SKM-1 (cell line): ENCODE measurements at regions not wholly inside any gene's neighbourhood (a gene's known extent, or its start where the extent isn't known, plus 50 kb on each side); places are given as distances from the start of the nearest gene placed in this dataset.

Source experiments
- DNase-seq: peaks from one replicate; lab custom pipeline; 2025; ENCODE audit not compliant: unreplicated experiment; lab: John Stamatoyannopoulos, UW

DNA sequence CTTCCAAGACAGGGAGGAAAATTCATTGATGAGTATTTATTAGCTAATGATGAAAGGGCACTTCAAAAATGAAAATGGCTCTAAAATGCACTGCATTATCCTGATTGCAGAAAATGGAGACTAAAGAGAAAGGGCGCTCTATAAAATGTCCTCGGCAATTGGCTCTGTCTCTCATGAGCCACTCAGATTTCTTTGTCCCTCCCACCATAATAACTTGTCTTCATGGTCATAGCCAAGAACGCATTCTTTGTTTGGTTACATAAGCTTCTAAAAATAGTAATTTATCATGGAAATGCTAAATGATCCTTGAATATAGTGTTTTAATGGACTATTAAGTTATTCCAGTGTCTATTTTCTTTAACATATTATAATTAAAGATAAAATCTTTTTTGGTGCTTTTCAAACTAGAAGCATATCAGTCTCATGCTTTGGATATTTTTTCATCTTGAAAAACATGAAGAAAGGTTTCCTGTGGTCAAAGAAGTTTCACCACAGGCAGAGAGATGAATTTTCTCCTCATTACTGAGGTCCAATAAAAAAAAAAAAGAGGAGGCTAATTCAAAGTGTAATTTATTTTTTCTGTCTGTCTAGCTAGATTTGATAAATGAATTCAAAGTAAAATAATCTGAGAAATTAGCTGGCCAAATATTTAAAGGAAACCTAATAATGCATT is 238.1 kb upstream of the BLID start:
- DNase-seq: no peak

- DNase-seq: no peak
Observed at GRCh38 chr11:122353561-122353960, 237.5 kb upstream of the BLID start.

DNA sequence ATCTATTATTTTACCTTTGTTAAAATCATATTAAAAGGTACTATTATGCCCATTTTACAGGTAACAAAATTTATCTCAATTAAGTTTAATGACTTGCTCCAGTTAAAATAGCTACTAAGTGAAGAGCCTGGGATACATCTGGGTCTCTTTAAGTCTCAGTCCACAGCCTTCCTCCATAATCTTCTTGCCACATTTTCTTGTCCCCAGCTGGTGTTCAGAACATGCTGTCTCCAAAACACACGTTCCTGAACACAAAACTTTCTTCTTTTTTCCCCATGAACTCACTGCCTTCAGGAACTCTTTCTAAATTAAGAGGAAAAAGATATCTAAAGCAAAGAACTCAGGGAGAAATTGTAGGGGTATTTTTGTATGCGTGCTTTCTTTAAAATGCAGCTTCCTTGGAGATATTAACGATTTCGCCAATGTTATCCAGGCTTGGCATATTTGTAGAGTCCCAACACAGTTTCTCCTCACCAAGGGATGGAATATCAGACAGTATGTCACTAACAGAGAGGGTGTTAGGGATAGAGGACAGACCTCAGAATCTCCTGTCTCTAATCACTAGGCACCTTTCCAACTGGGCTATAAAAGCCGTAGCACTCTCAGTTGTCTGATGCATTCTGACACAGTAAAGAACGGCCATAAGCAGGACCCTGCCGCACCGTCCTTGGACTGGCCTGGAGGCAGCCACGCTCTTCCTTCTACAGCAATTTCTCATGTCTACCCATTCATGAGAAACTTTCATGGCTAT is 232.8 kb upstream of the BLID start:
- DNase-seq: no peak

DNA sequence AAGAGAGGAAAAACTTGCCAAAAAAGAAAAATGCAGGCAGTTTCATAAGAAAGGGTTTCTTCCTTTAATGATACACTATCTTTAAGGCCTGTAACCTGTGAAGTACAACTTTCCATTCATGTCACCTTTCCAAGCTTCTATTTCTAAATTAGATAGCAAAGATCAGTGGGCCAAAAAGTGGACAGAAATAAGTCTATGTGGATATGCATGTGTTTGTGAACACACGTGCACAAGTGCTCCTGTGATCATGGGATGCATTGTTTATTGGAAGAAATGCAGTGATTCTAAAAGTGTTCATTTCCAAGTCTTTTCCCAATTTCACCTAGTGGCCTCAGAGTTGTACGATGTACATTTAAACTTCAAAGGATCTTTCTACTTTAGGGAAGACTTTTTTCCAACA is 230.0 kb upstream of the BLID start:
- no peak for DNase-seq

- no peak for DNase-seq
Observed at GRCh38 chr11:122345586-122345985, 229.6 kb upstream of the BLID start.

DNA sequence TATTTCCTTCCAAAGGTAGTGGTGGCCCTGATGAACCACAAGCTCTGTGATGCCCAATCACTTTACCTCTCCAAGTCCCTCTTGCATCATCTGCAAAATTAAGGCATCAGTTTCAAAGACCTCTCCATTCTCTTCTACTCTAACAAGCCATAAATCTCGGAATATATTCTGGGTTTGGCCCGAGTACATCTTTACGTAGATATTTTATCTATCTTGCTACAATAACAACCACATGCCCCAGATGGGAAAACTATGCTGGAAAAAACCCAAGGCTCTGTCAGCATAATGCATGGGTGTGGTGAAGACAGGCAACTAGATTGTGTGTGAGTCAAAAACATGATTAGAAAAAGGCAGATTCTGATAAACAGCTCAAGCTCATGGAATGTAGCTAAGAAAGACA is 228.2 kb upstream of the BLID start:
- DNase-seq: no peak

DNA sequence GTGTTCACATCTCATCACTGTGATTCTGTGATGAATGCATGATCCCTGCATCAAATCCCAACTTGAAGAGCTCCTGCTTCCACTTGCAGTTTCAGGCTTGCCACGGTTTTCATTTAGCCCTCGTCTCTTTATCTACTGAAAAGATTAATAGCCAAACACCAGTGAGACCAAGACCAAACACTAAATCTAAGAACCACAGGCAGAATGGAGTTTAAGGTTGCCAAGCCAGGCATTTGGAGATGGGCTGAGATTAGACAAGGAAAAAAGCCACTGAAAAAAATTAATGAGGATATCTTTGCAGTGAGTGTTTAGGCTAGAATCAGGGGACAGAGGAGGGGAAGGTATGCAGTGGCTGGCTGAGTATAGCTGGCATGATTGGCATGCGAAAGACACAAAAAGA is 227.2 kb upstream of the BLID start:
- no peak for DNase-seq

GRCh38 chr11:122342089-122342744 is 226.2 kb upstream of the BLID start:
- DNase-seq: peak; percentile 15

DNA sequence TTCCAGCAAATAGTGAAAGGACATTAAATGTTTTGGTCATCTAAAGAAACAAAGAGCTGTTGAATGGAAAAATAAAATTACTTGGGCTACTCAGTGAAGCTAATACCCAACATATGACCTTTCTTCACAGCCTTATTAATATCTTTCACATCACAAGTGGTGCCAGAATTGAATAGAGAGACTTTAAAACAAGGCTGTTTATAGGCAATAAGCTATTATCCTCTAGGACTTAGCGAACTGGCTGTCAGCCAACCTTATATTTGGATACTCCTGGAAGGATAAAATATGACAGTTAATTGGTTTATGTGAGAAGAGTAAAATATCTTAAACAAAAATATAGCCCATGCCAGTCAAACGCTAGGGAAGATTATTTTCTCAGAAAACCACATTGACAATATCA is 225.5 kb upstream of the BLID start:
- DNase-seq: no peak

DNA sequence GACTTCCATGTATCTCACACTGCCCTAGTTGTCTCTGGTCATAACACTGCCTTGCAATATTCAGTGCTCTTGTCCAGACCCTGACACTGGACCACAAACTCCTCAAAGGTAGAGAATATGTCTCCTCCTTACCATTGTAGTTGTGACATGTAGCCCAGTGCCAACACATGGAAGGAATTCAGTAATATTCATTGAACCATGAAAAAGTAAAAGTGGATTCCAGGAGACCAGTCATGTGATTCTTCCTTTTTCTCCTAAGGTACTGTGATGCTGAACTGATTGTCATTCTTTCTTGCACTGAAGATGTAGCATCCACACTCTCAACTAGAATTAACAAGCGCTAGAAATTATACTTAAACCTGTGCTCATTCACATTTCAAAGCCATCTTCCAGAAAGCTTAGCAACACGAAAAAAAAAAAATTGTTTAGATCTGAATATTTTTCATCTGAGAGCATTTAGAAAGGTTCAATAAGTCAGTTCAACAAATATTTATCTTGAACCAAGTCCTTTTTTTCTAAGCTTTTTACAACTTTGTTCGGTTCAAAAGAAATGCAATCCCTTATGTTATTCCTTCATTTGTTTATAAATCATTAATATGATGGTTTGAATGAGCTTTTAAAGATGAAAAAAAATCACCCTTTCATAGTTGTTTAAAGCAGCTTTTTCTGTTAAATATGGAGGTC is 224.7 kb upstream of the BLID start:
- no peak for DNase-seq

- no peak for DNase-seq
Observed at GRCh38 chr11:122339436-122340060, 223.5 kb upstream of the BLID start.

DNA sequence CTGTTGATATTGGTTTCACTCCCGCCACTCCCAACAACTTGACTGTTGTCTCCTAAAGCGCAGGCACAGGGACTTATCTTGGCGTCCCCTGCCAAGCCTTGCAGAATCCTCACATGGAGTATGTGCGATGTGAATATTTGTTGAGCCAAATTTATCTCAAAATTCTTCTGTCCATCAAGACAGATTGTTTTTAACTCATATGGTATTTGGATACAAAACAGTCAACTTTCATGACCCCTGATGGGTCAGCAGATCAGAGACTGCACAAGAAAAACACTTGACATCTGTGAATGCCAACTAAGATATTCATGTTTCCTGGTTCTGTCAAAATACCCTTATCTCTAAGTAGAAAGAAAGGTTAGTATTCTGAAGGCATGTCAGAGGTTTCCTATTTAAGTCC is 221.7 kb upstream of the BLID start:
- DNase-seq: no peak

- no peak for DNase-seq
Observed at GRCh38 chr11:122337241-122337640, 221.2 kb upstream of the BLID start.

GRCh38 chr11:122336706-122337105 is 220.7 kb upstream of the BLID start:
- no peak for DNase-seq

DNA sequence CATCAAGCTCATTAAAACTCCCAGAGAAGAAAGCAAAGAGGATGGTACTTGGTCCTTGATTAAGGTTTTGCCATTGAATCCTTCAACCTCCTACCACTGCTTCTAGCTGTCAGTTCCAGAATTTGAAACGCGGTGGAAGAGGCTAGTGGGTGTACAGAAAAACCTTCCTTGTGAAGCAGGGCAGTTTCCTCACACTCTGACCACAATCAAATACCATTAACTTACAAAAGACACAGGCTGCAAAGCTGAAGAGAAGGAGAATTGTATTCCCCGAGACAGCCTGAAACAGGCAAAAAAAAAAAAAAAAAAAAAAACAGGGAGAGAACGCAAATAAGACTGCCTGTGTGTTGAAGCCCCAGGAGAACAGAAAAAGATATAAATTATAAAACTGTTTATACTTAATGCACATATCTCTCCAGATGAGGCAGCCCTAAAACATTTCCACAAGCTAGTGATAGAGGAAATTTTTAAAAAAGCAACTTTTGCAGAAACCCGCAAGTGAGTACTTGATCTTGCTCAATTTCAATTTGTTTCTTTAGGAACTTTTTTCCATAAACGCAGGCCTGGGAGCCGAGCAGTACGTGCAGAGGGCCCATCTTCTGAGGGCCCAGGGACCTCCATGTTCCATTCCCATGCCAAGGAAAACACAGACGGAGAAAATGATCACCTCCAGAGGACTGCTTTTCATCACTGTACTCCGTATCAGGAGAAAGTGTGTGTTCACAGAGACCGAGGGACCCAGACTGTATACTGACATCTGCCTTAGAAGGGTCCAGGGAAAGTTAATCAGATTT is 218.7 kb upstream of the BLID start:
- no peak for DNase-seq

GRCh38 chr11:122333467-122333866 is 217.5 kb upstream of the BLID start:
- no peak for DNase-seq

GRCh38 chr11:122331079-122331478 is 215.1 kb upstream of the BLID start:
- no peak for DNase-seq

DNA sequence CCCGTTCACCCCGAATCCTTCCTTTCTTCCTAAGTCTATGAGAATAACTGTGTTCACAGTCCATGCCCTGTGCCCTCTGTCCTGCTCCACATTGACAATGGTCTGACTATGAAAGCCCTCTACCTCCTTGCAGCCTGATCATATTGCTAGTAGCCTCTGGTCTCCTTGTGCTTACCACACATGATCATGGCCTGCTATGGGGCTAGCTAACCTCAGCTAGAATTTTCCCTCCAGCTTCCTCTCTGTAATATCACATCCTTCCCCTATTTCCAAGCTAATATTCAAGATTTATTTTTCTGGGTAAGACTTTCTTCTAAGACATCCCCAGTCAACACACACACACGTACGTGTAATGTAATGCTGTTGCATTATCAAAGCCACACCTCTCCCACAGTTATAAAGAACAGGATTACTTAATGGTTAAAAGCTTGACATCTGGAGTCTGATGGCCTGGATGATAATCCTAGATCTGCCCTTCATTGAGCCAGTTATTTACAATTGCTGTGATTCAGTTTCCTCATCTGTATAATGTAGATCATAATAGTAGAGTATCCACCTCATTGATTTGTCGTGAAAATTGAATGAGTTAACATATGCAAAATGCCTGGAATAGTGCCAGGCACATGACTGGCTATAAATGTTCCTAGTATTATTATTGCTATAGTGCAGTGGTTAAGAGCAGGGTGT is 214.4 kb upstream of the BLID start:
- DNase-seq: no peak

GRCh38 chr11:122327528-122327927 is 211.5 kb upstream of the BLID start:
- no peak for DNase-seq
